ENCODE measurements at regions not wholly inside any gene's neighbourhood (a gene's known extent, or its start where the extent isn't known, plus 50 kb on each side); places are given as distances from the start of the nearest gene placed in this dataset.

- H3K27ac ChIP-seq, result no peak overlapping the region
- TF ChIP-seq POLR2A (IDR thresholded peaks at IDR 0.05), result no peak
- TF ChIP-seq CTCF (IDR thresholded peaks at IDR 0.05 in 4 of 5, conservative IDR thresholded peaks at IDR 0.05 in 1 of 5), result no peak
- in situ Hi-C loops (cut with MboI; ENCODE audit: low sequenced_read_pairs in 4 of 4), result no loop called here
- no peak for ATAC-seq
- H3K27me3 ChIP-seq, result no peaks in the 10 kb centered on the region
- intact Hi-C loops (cut with DNase I; ENCODE audit: low total_unique reads), result no loop called here
- no peak for DNase-seq
- no peaks in the 10 kb centered on the region for H3K4me1 ChIP-seq
- H3K9me3 ChIP-seq, result no peaks in the 10 kb centered on the region
- no peaks in the 10 kb centered on the region for H3K36me3 ChIP-seq
- H3K4me3 ChIP-seq, result no peak overlapping the region
Measured at GRCh38 chr16:9447195-9447551, 355.7 kb downstream of the HAPSTR1 start.

- H3K27ac ChIP-seq, result no peak overlapping the region
Measured at GRCh38 chr16:9447699-9448098, 356.3 kb downstream of the HAPSTR1 start.

DNA sequence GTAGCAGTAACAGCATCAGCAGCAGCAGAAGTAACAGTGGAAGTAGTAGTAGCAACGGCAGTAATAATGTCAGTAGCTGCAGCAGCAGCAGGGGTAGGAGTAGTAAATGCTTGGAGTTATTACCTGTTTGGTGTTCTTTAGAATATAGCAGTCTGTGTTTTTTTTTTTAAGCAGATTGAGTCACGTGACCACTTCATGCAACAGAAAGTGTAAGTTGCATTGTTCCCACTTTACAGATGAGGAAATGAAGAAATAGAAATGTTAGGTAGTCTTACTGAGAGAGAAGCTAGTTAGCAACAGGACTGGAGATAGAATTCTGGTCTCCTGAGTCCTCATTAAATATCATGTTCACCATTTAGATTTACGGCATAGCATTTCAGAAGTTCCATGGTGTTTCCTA lies 358.2 kb downstream of the HAPSTR1 start:
- Histone ChIP-seq H3K36me3 (no peaks in the 10 kb centered on the region), H3K4me1 (no peaks in the 10 kb centered on the region), H3K27ac (no peak overlapping the region), H3K27me3 (no peaks in the 10 kb centered on the region), H3K9me3 (no peaks in the 10 kb centered on the region), H3K4me3 (no peak overlapping the region)
- ATAC-seq (no peak), DNase-seq (no peak)
- intact Hi-C loops (cut with DNase I; ENCODE audit: low total_unique reads), result no loop called here
- in situ Hi-C loops (cut with MboI; ENCODE audit: low sequenced_read_pairs in 4 of 4), result no loop called here
- no peak for TF ChIP-seq POLR2A (IDR thresholded peaks at IDR 0.05)
- TF ChIP-seq CTCF (IDR thresholded peaks at IDR 0.05 in 4 of 5, conservative IDR thresholded peaks at IDR 0.05 in 1 of 5), result no peak

More at GRCh38 chr16:9447699-9448098, 356.3 kb downstream of the HAPSTR1 start:
- H3K36me3 ChIP-seq, result no peaks in the 10 kb centered on the region
- no peak for TF ChIP-seq CTCF (IDR thresholded peaks at IDR 0.05 in 4 of 5, conservative IDR thresholded peaks at IDR 0.05 in 1 of 5)
- no peak for TF ChIP-seq POLR2A (IDR thresholded peaks at IDR 0.05)
- in situ Hi-C loops (cut with MboI; ENCODE audit: low sequenced_read_pairs in 4 of 4) (no loop called here), intact Hi-C loops (cut with DNase I; ENCODE audit: low total_unique reads) (no loop called here)
- H3K4me1 ChIP-seq, result no peaks in the 10 kb centered on the region
- no peak overlapping the region for H3K4me3 ChIP-seq
- no peaks in the 10 kb centered on the region for H3K27me3 ChIP-seq
- DNase-seq, result no peak
- no peaks in the 10 kb centered on the region for H3K9me3 ChIP-seq
- ATAC-seq, result no peak

DNA sequence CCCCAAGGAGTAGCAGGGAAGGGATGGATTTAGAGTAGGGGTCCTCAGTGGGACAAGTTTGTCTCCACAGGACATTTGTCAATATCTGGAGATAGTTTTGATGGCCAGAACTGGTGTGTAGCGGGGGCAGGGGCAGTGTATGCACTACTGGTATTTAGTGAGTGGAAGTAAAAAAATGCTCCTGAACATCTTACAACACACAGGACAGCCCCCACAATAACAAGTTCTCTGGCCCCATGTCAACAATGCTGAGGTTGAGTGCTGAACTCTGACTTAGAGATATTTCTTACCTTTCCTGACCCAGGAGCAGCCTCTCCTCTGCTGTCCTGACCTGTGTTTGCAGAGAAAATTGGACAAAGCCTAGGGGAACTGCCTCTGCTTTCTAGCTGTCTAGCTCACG lies 365.8 kb downstream of the HAPSTR1 start:
- TF ChIP-seq CTCF (IDR thresholded peaks at IDR 0.05 in 4 of 5, conservative IDR thresholded peaks at IDR 0.05 in 1 of 5) (no peak), POLR2A (IDR thresholded peaks at IDR 0.05) (no peak)
- H3K9me3 ChIP-seq, result no peaks in the 10 kb centered on the region
- no peak for DNase-seq
- H3K27me3 ChIP-seq, result no peaks in the 10 kb centered on the region
- ATAC-seq, result no peak
- H3K4me1 ChIP-seq, result no peaks in the 10 kb centered on the region
- no peak overlapping the region for H3K4me3 ChIP-seq
- H3K36me3 ChIP-seq, result no peaks in the 10 kb centered on the region
- intact Hi-C loops (cut with DNase I; ENCODE audit: low total_unique reads) (no loop called here), in situ Hi-C loops (cut with MboI; ENCODE audit: low sequenced_read_pairs in 4 of 4) (no loop called here)
- H3K27ac ChIP-seq, result no peak overlapping the region

DNA sequence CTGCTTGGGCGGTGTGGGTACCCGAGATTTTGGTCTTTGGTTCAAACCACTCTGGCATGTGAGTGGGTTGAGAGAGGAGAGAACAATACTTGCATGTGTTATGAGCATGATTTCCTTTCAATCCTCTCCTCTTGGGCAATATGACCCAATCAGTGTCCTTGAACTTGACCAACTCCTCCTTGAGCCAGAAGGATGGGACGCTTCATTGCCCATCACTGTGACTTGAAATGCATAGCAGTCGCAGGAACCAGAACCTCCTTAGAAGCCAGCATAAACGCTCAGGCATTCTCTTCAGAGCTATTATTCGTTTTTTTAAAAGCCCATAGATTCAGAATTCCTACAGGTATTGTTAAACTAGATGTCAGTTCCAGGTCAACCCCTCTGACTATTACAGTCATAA lies 367.4 kb downstream of the HAPSTR1 start:
- in situ Hi-C loops (cut with MboI; ENCODE audit: low sequenced_read_pairs in 4 of 4), result no loop called here
- no peak overlapping the region for H3K27ac ChIP-seq
- no peak for TF ChIP-seq CTCF (IDR thresholded peaks at IDR 0.05 in 4 of 5, conservative IDR thresholded peaks at IDR 0.05 in 1 of 5)
- no peak for TF ChIP-seq POLR2A (IDR thresholded peaks at IDR 0.05)
- ATAC-seq (no peak), DNase-seq (no peak)
- H3K27me3 ChIP-seq, result no peaks in the 10 kb centered on the region
- intact Hi-C loops (cut with DNase I; ENCODE audit: low total_unique reads), result no loop called here
- H3K4me1 ChIP-seq, result no peaks in the 10 kb centered on the region
- no peak overlapping the region for H3K4me3 ChIP-seq
- no peaks in the 10 kb centered on the region for H3K9me3 ChIP-seq
- H3K36me3 ChIP-seq, result no peaks in the 10 kb centered on the region
